Erythroblast (primary cell): ENCODE measurements at regions not wholly inside any gene's neighbourhood (a gene's known extent, or its start where the extent isn't known, plus 50 kb on each side); places are given as distances from the start of the nearest gene placed in this dataset.

Source experiments
- GATA1 ChIP-seq: IDR thresholded peaks from 2 replicates; pipeline ENCODE4 v1.6.1; 2011; ENCODE audit warnings: low read depth, mild to moderate bottlenecking, control low read depth, low read length, moderate library complexity
- POLR2A ChIP-seq: IDR thresholded peaks from 2 replicates; pipeline ENCODE4 v1.6.1; 2011; ENCODE audit warnings: mild to moderate bottlenecking, low read length

DNA sequence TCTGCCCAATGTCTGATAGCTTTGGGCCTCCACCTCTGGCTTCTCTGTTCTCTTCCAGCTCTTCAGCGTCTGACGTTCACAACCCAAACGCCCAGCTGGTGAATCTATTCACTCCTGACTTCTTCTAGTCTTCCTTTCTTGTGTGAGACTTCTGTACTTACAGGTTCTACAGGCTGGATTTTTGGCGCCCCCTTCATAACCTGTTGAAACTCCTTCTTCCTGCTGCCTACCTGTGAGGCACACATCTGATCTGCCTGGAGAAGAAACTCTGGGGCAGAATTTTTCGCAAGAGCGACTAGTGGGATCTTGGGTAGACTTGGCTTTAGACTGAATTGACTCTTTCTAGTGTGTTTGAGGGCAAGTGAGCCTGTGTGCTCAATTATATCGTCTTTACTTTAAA is 249.3 kb downstream of the REEP3 start:
- TF ChIP-seq POLR2A (no peak), GATA1 (no peak)
